ENCODE measurements at regions not wholly inside any gene's neighbourhood (a gene's known extent, or its start where the extent isn't known, plus 50 kb on each side); places are given as distances from the start of the nearest gene placed in this dataset.

- peak; percentile 70 for TF ChIP-seq CTCF (IDR thresholded peaks at IDR 0.05)
- no peak for TF ChIP-seq EZH2 (IDR thresholded peaks at IDR 0.05; ENCODE audit: borderline replicate concordance, insufficient read depth, low read depth, low read length, poor library complexity, severe bottlenecking)
Measured at GRCh38 chr2:16553226-16553625, 112.4 kb downstream of the CYRIA start.

All from B cell (primary cell).